ENCODE measurements at regions not wholly inside any gene's neighbourhood (a gene's known extent, or its start where the extent isn't known, plus 50 kb on each side); places are given as distances from the start of the nearest gene placed in this dataset.

- TF ChIP-seq TOX (CRISPR knock-in tag; IDR thresholded peaks at IDR 0.05; ENCODE audit: borderline replicate concordance) (no peak), CREB5 (CRISPR knock-in tag; IDR thresholded peaks at IDR 0.05; ENCODE audit: low read depth) (no peak), TCF4 (CRISPR knock-in tag; IDR thresholded peaks at IDR 0.05; ENCODE audit: borderline replicate concordance) (no peak), ESRRG (CRISPR knock-in tag; IDR thresholded peaks at IDR 0.05) (no peak), CSRNP3 (CRISPR knock-in tag; IDR thresholded peaks at IDR 0.05) (no peak), GLIS3 (CRISPR knock-in tag; IDR thresholded peaks at IDR 0.05) (no peak), PPARA (CRISPR knock-in tag; IDR thresholded peaks at IDR 0.05; ENCODE audit: borderline replicate concordance) (no peak), ZNF565 (CRISPR knock-in tag; conservative IDR thresholded peaks at IDR 0.05; ENCODE audit: low read depth) (no peak), ZFP3 (CRISPR knock-in tag; IDR thresholded peaks at IDR 0.05) (no peak)
Observed at GRCh38 chr7:45446195-45446944, 127.8 kb upstream of the ADCY1 start.

Data from SK-N-SH treated with all-trans-retinoic acid at 6 μM for 48 hours (cell line).